GM18502 (cell line): ENCODE measurements at regions not wholly inside any gene's neighbourhood (a gene's known extent, or its start where the extent isn't known, plus 50 kb on each side); places are given as distances from the start of the nearest gene placed in this dataset.

ENCODE experiments used
- ATAC-seq: cut with Tn5 transposase; IDR thresholded peaks from one replicate; pipeline ENCODE4 v1.9.1; 2021; ENCODE audit warnings: mild to moderate bottlenecking; ENCODE audit not compliant: unreplicated experiment, poor library complexity

- no peak for ATAC-seq
Observed at GRCh38 chr14:28468191-28469151, 298.1 kb upstream of the FOXG1 start.

- no peak for ATAC-seq
Observed at GRCh38 chr14:28482251-28483040, 284.1 kb upstream of the FOXG1 start.

- ATAC-seq, result no peak
Observed at GRCh38 chr14:28483506-28483905, 283.1 kb upstream of the FOXG1 start.

- ATAC-seq, result no peak
Observed at GRCh38 chr14:28488684-28489083, 277.9 kb upstream of the FOXG1 start.

GRCh38 chr14:28493516-28493915, 273.1 kb upstream of the FOXG1 start:
- ATAC-seq, result no peak

- no peak for ATAC-seq
Observed at GRCh38 chr14:28494196-28494595, 272.4 kb upstream of the FOXG1 start.

GRCh38 chr14:28496364-28496763, 270.2 kb upstream of the FOXG1 start:
- ATAC-seq, result no peak

- no peak for ATAC-seq
Observed at GRCh38 chr14:28502517-28502916, 264.1 kb upstream of the FOXG1 start.

- no peak for ATAC-seq
Observed at GRCh38 chr14:28515571-28515970, 251.0 kb upstream of the FOXG1 start.

GRCh38 chr14:28536889-28537288, 229.7 kb upstream of the FOXG1 start:
- ATAC-seq, result no peak

- ATAC-seq, result no peak
Observed at GRCh38 chr14:28542040-28542439, 224.5 kb upstream of the FOXG1 start.

GRCh38 chr14:28565345-28565744, 201.2 kb upstream of the FOXG1 start:
- ATAC-seq, result no peak

GRCh38 chr14:28570391-28570790, 196.2 kb upstream of the FOXG1 start:
- ATAC-seq, result no peak

- no peak for ATAC-seq
Observed at GRCh38 chr14:28571636-28572035, 195.0 kb upstream of the FOXG1 start.

- no peak for ATAC-seq
Observed at GRCh38 chr14:28576523-28576922, 190.1 kb upstream of the FOXG1 start.

GRCh38 chr14:28577187-28577586, 189.4 kb upstream of the FOXG1 start:
- ATAC-seq, result no peak

GRCh38 chr14:28577711-28578131, 188.9 kb upstream of the FOXG1 start:
- ATAC-seq, result no peak

- no peak for ATAC-seq
Observed at GRCh38 chr14:28584951-28585350, 181.6 kb upstream of the FOXG1 start.

- ATAC-seq, result no peak
Observed at GRCh38 chr14:28589792-28590191, 176.8 kb upstream of the FOXG1 start.

GRCh38 chr14:28596391-28596790, 170.2 kb upstream of the FOXG1 start:
- no peak for ATAC-seq

- ATAC-seq, result no peak
Observed at GRCh38 chr14:28599191-28599590, 167.4 kb upstream of the FOXG1 start.
